Left cardiac atrium (tissue), 4 donors: ENCODE measurements at regions not wholly inside any gene's neighbourhood (a gene's known extent, or its start where the extent isn't known, plus 50 kb on each side); places are given as distances from the start of the nearest gene placed in this dataset.
A peak's percentile ranks its signal among the peaks of the same experiment; 100 is the strongest.

Source experiments
- ATAC-seq, 2 donors: fragments of 200-7000 bp; cut with Tn5 transposase; one replicate each; pipeline ENCODE4 v1.9.1; 2020; ENCODE audit warnings: mild to moderate bottlenecking in 2 of 2, moderate library complexity in 2 of 2
- DNase-seq: peaks from one replicate; pipeline ENCODE4 v3.0.0-alpha.2; 2020
- intact Hi-C, 2 donors: fragments of 100-400 bp; cut with DNase I; formaldehyde crosslinking; loops; one replicate each; pipeline versions ENCODE4 v1.14.1 to v1.15.1; 2022 to 2023
- donor health status: DM: no; HTN: yes; CAD: no.
- donor health status: DM: no; HTN: yes; CAD: no; lungs with severe emphysema.
- donor health status: DM: yes; HTN: yes; CAD: no.
- donor health status: Dilated cardiomyopathy.

DNA sequence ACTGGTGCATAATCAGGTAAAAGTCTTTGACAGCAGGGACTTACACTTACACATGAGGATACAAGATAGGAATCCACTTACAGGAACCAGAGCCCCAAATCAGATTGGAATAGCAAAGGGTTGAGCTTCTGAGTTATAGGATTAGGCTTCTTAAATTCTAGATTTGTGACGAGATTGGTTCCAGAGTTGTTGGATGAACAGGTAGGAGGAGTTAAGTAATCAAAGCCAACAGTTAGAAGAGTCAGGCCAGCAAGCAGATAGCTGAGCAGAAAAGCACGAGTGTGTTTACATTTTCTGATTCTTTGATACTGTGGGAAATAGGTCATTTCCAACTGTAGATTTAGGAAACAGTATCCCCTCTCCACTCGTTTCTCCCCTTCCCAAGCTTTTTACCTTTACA is 167.0 kb downstream of the MDFIC start:
- DNase-seq (no peak), ATAC-seq (no peak)
- intact Hi-C loops = no loop called here

DNA sequence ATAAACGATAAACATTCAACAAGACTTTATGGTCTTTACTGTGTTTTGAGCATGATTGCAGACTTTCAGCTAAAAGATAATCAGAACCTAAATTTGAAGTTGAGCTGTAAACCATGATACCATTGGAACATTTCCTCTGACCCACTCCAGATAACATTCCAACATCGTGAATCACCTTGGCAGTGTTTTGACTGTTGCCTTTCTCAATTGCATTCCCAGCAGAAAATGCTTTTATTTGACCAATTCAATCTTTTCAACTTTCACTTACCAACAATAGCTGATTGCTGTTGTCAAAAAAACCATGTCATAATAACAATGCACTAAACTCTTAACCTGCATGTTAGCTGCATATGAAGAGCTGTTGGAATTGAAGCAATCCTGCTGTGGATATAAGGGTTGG is 165.5 kb downstream of the MDFIC start:
- peak; percentile 90 to 94 for ATAC-seq
- intact Hi-C loops = no loop called here
- no peak for DNase-seq

DNA sequence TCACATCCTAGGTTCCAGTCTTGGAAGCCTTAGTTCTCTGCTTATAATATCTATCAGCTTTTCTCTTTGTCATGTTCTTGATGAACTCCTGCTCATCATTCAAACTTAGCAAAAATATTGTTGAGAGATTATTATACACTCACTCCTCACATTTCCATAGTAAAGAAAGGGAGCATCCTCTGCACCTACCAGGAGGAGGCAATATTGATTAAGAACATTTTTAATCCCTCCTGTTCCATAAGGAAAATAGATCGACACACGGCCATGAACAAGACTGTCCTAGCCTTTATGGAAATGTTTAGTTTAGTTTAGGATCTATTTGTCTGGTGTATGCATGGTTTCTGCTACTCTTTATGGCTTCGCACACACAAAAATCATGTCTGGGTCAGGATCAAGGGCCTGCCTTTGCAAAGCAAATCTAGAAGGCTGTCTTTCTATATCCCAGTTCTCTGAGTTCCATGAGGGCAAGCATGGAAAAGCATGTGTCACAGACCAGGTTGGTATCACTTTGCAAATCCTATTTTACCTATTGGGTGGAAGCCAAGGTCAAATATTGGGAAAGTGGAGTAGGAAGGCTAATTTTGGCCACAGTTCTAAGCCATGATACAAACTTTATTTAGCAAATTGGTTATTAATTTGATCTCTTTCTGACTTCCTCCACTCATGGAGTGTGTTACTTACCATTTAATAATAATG is 164.4 kb downstream of the MDFIC start:
- DNase-seq (no peak), ATAC-seq (no peak)
- intact Hi-C loops = no loop called here

DNA sequence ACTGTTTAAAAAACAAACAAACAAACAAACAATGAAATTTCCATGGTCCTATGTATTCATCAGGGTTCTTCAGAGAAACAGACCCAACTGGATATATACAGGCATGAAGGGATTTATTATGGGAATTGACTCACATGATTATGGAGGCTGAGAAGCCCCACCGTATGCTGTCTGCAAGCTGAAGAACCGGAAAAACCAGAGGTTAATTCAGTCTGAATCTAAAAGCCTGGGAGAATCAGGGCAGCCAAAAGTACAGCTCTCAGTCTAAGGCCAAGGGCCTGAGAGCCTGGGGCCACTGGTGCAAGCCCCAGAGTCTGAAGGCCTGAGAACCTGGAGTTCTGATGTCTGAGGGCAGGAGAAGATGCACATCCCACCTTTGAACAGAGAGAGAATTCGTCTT is 163.5 kb downstream of the MDFIC start:
- intact Hi-C loops = no loop called here

DNA sequence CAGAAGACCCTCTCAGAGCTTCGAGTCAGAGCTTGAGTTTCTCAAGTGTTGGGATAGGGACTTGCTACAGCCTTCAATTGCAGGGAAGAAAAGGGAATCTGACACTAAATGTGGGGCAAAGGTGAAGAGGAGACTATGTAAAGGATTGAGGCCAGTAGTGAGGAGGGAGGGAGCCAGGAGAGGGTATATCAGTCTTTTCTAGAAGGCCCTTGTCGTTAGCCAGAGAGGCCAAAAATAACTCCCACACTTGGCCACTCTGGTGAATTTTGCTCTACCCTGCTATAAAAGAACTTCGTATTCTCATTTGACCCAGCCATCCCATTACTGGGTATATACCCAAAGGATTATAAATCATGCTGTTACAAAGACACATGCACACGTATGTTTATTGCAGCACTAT is 162.0 kb downstream of the MDFIC start:
- no peak for DNase-seq
- ATAC-seq = no peak
- intact Hi-C loops = loop anchor here in 1 of 2 donors (5.0 kb wide), 1 partner anchor 102 kb away; no protein-coding TSS in a partner anchor

More for the DNA sequence above, 163.5 kb downstream of the MDFIC start:
- no peak for ATAC-seq
- DNase-seq = no peak

DNA sequence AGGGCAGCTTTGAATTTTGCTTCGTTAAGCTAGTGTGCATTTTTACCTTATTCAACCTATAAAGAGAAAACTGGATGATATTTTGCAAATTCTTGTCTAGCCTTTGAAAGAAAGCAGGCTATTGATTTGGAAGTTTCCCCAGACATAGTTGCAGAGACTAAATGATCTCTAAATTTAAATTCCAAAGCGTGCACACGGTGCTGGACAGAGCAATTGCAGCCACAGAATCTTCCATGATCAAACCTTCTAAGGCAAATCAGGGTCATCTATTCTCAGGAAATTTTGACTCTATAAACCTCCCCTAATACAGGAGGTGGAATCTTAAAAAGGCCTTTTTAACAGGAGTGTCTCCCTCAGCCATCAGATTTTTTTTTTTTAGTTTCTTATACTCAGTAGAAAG is 159.9 kb downstream of the MDFIC start:
- no peak for ATAC-seq
- intact Hi-C loops = loop anchor here in 1 of 2 donors (5.0 kb wide), 1 partner anchor 99 kb away; no protein-coding TSS in a partner anchor
- no peak for DNase-seq

DNA sequence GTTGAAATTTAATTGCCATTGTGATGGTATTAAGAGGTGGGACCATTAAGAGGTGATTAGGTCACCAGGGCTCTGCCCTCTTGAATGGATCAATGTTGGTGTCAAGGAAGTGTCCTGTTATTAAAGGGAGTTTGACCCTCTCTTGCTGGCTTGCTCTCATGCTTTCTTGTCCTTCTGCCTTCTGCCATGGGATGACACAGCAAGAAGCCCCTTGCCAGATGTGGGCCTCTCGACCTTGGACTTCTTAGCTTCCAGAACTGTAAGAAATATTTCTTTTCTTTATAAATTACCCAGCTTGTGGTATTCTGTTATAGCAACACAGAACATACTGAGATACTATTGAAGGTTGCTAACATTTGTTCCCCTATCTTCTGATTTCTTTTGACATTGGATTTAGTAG is 157.0 kb downstream of the MDFIC start:
- intact Hi-C loops = no loop called here
- no peak for DNase-seq
- no peak for ATAC-seq

DNA sequence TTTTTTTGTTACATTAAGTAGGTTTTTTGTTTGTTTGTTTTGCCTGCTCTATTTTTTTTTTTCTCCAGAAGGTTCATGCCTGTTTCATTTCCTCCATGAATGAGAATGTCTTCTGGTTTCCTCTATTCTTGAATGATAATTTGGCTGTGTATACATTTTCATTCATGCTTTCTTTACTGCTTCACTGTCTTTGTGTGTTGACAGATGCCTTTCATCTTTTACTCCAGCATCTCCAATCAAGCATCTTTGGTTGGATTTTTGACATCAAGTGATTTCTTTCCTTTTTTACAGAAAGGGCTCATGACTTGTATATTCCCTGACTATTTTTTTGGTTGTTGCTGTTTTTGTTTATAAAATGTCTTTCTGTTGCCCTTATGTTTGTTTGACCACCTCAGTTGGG is 156.5 kb downstream of the MDFIC start:
- no peak for DNase-seq
- intact Hi-C loops = no loop called here

DNA sequence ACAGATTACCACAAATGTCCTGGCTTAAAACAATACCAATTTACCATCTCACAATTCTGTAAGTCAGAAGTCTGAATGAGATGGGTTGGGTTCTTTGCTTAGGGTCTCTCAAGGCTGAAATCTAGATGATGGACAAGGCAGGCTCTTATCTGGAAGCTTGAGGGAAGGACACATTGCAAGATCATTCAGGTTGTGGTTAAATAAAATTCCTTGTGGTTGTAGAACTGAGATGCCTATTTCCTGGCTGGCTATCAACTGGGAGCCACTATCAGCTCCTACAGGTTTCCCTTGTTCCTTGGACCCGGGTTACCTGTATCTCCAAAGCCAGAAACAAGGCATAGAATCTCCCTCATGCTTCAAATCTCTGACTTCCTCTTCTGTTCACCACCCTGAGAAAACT is 148.4 kb downstream of the MDFIC start:
- ATAC-seq = no peak
- no peak for DNase-seq
- intact Hi-C loops = no loop called here

More for the DNA sequence above, 156.5 kb downstream of the MDFIC start:
- ATAC-seq = no peak
